Thymus (tissue), 11 donors: ENCODE measurements at regions not wholly inside any gene's neighbourhood (a gene's known extent, or its start where the extent isn't known, plus 50 kb on each side); places are given as distances from the start of the nearest gene placed in this dataset.

ENCODE experiments used
- DNase-seq, 9 donors: peaks; one replicate each; pipeline ENCODE4 v3.0.0-alpha.2; 2013; ENCODE audit warnings: low spot score in 9 of 9, low read depth in 6 of 9, missing footprints in 1 of 9
- H3K27ac ChIP-seq, 2 donors: one replicate each; pipeline ENCODE4 v1.5.1; 2013; ENCODE audit warnings: control low read depth in 1 of 2, low read depth in 1 of 2, low read length in 1 of 2, mild to moderate bottlenecking in 1 of 2, moderate library complexity in 1 of 2
- H3K27me3 ChIP-seq, 2 donors: one replicate each; pipeline ENCODE4 v1.5.1; 2013; ENCODE audit warnings: low read length in 1 of 2; ENCODE audit not compliant: control insufficient read depth in 2 of 2, insufficient read depth in 1 of 2
- H3K36me3 ChIP-seq, 2 donors: one replicate each; pipeline ENCODE4 v1.5.1; 2013; ENCODE audit warnings: low read length in 1 of 2, mild to moderate bottlenecking in 1 of 2, moderate library complexity in 1 of 2; ENCODE audit not compliant: control insufficient read depth in 2 of 2, insufficient read depth in 2 of 2
- H3K4me1 ChIP-seq, 2 donors: one replicate each; pipeline ENCODE4 v1.5.1; 2013; ENCODE audit warnings: low read length in 2 of 2; ENCODE audit not compliant: control insufficient read depth in 2 of 2, insufficient read depth in 2 of 2
- H3K4me3 ChIP-seq, 2 donors: one replicate each; pipeline ENCODE4 v1.5.1; 2013; ENCODE audit warnings: low read length in 2 of 2, control low read depth in 1 of 2, mild to moderate bottlenecking in 1 of 2
- H3K9me3 ChIP-seq, 2 donors: one replicate each; pipeline ENCODE4 v1.5.1; 2013; ENCODE audit warnings: low read length in 1 of 2, mild to moderate bottlenecking in 1 of 2; ENCODE audit not compliant: control insufficient read depth in 2 of 2, insufficient read depth in 1 of 2
- WGBS: extraction: QIAGEN DNeasy Blood & Tissue Kit; methylation state at CpG from one replicate; pipeline ENCODE4 v1.1.7; 2013; 5-methylcytosine and 5-hydroxymethylcytosine counted together
- donor health status: healthy.

DNA sequence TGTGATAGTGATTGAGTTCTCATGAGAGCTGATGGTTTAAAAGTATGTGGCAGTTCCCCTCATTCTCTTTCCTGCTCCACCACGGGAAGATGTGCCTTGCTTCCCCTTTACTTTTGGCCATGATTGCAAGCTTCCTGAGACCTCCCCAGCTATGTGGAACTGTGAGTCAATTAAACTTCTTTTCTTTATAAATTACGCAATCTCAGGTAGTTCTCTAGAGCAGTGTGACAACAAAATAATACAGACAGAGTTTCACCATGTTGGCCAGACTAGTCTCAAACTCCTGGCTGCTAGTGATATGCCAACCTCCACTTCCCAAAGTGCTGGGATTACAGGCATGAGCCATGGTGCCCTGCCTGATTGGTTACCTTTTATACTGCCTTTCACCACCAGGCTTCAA, 755.2 kb downstream of the METTL15 start:
- DNase-seq = no peak
- WGBS = 53% methylated on average over 2 of the region's 2 CpGs
- no peaks in the 10 kb centered on the region for H3K4me1 ChIP-seq
- no peak overlapping the region for H3K4me3 ChIP-seq
- H3K9me3 ChIP-seq = no peaks in the 10 kb centered on the region
- H3K36me3 ChIP-seq = no peaks in the 10 kb centered on the region
- H3K27me3 ChIP-seq = no peaks in the 10 kb centered on the region
- H3K27ac ChIP-seq = no peak overlapping the region

DNA sequence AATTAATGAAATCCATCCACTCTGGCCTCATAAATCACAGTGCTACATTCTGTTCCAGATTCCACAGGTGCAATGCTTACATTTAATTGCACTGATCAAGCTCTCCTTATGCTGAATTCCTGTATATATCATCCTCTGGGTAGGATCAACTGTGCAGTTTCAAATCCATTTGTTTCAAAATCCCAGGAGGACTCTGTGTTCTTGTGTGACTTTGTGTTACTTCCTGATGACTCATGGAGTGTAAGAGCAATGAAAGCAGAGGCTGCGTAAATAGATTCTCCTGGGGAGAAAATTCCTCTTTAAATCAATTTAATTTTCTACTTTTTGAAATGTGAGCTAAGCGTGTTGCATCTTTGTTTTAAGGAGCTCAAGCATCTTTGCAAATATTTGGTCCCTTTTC, 752.7 kb downstream of the METTL15 start:
- no peak overlapping the region for H3K4me3 ChIP-seq
- DNase-seq = no peak
- no peaks in the 10 kb centered on the region for H3K4me1 ChIP-seq
- H3K36me3 ChIP-seq = no peaks in the 10 kb centered on the region
- WGBS = 48% methylated on average over 2 of the region's 2 CpGs
- no peaks in the 10 kb centered on the region for H3K27me3 ChIP-seq
- H3K27ac ChIP-seq = no peak overlapping the region
- peaks cover 0 to 7% of the 10 kb centered on the region in 2 donors for H3K9me3 ChIP-seq

DNA sequence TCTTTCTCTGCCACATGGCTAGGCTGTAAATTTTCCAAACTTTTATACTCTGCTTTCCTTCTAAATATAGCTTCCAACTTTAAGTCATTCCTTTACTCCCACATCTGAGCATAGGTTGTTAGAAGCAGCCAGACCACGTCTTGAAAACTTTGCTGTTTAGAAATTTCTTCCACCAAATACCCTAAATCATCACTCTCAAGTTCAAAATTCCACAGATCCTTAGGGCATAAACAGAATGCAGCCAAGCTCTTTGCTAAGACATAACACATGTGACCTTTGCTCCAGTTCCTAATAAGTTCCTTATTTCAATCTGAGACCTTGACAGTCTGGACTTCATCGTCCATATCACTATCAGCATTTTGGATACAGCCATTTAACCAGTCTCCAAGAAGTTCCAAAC, 749.9 kb downstream of the METTL15 start:
- WGBS = 88% methylated on average over 2 of the region's 2 CpGs
- H3K36me3 ChIP-seq = no peaks in the 10 kb centered on the region
- H3K27me3 ChIP-seq = no peaks in the 10 kb centered on the region
- H3K4me3 ChIP-seq = no peak overlapping the region
- no peak overlapping the region for H3K27ac ChIP-seq
- no peak for DNase-seq
- H3K9me3 ChIP-seq = peaks cover 0 to 7% of the 10 kb centered on the region in 2 donors
- no peaks in the 10 kb centered on the region for H3K4me1 ChIP-seq

DNA sequence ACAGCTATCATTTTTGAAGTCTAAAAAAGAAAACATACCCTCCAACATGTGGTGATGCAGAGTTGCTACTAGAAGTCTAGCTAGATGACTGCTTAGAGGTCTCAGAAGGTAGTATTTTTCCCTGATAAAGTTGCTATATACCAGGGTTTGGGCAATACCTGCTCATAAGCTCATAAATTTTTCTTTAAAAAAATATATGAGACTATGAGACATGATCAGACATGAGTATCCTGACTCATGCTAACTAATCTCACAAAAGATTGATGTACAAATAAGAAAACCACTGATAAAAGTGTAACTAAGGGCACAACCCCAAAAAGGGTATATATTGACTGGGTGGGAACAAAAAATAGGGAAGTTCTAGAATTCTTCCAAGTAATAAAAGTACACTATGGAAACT, 740.9 kb downstream of the METTL15 start:
- no peaks in the 10 kb centered on the region for H3K4me1 ChIP-seq
- H3K9me3 ChIP-seq = no peaks in the 10 kb centered on the region
- no peaks in the 10 kb centered on the region for H3K27me3 ChIP-seq
- no peak for DNase-seq
- H3K36me3 ChIP-seq = no peaks in the 10 kb centered on the region
- no peak overlapping the region for H3K27ac ChIP-seq
- no peak overlapping the region for H3K4me3 ChIP-seq

DNA sequence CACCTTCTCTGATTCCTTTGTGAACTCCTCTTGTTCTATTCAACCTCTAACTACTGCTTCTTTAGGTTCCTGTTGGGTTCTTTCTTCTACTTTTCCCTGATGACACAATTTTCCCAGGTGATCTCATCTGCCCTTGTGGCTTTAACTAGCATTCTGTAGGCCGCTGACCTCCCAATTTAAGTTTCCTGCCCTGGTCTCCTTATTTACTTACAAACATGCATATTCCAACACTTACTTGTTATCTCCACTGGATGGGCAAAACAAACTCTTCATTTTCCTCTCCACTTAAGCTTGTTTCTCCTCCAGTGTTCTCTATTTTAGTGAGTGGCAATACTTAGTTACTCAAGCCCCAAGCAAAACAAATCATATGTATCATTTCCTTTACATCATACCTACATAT, 734.5 kb downstream of the METTL15 start:
- no peaks in the 10 kb centered on the region for H3K27me3 ChIP-seq
- no peaks in the 10 kb centered on the region for H3K9me3 ChIP-seq
- 64% methylated on average over 1 of the region's 1 CpG for WGBS
- no peaks in the 10 kb centered on the region for H3K4me1 ChIP-seq
- no peak overlapping the region for H3K4me3 ChIP-seq
- no peak overlapping the region for H3K27ac ChIP-seq
- no peaks in the 10 kb centered on the region for H3K36me3 ChIP-seq
- DNase-seq = no peak

DNA sequence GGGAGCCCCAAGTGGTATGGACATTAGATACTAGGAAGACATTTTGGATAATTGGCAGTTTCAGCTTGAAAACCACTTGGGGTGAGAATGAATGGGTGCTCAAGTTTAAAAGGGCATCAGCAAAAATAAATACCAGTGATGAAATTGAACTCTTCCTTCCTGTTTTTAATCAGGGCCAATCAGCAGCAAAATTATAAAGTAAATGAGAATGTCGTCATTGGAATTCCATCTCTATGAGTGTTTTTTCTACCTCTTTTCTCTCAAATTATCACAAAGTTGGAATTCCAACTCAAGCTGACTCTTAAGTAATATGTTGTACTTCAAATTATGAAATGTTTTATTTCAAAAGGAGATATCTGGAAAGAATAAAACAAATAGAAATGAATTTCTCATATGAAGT, 730.6 kb downstream of the METTL15 start:
- WGBS = 86% methylated on average over 1 of the region's 1 CpG
- Histone ChIP-seq H3K27me3 (no peaks in the 10 kb centered on the region), H3K4me1 (no peaks in the 10 kb centered on the region), H3K4me3 (no peak overlapping the region), H3K27ac (no peak overlapping the region), H3K9me3 (no peaks in the 10 kb centered on the region), H3K36me3 (no peaks in the 10 kb centered on the region)
- no peak for DNase-seq

DNA sequence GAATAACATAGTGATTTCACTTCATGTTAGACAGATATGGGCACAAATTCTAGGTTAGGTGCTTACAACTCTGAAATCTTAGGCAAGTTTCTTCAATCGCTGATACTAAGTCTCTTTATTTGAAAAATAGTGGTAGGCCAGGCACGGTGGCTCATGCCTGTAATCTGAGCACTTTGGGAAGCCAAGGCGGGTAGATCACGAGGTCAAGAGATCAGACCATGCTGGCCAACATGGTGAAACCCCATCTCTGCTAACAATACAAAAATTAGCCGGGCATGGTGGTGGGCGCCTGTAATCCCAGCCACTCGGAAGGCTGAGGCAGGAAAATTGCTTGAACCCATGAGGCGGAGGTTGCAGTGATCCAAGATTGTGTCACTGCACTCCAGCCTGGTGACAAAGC, 729.4 kb downstream of the METTL15 start:
- H3K4me1 ChIP-seq = no peaks in the 10 kb centered on the region
- no peaks in the 10 kb centered on the region for H3K9me3 ChIP-seq
- 86% methylated on average over 8 of the region's 8 CpGs for WGBS
- no peaks in the 10 kb centered on the region for H3K36me3 ChIP-seq
- no peak for DNase-seq
- H3K27ac ChIP-seq = no peak overlapping the region
- H3K27me3 ChIP-seq = no peaks in the 10 kb centered on the region
- no peak overlapping the region for H3K4me3 ChIP-seq

DNA sequence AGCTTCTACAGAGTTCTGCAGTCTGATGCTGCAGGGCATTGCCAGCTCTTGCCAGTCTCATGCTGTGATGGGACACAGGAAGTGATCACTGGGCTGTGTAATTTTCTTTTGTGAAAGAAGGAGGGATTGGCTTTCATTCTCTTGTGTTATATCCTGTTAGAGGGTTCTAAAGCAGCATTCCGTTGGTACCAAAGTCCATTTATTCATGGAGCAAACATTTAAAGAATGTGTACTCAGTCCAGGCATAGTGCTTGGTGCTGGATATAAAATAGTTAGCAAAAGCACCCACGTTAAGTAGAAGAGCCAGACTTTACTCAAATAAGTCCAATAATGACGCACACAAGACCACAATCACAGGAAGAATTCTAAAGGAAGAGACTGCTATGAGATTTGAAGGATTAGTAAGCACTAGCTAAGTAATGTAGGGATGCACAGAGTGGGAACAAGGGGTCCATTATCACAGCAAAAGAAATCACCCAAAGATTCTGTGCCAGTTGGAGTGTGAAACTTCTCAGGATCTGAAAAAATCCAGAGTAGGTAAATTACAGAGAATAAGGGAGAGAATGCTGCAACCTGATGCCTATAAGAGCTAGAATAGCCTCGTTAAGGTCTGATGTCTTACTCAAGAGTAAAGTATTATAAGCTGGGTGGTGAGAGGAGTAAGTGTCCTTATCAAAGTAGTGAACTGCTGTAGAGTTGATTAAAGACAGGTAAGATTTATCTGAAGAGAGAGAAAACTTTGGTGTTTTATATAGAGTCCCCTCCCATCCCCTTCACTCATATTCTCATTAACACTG, 728.3 kb downstream of the METTL15 start:
- Histone ChIP-seq H3K27me3 (no peaks in the 10 kb centered on the region), H3K4me1 (no peaks in the 10 kb centered on the region), H3K4me3 (no peak overlapping the region), H3K9me3 (no peaks in the 10 kb centered on the region), H3K36me3 (no peaks in the 10 kb centered on the region), H3K27ac (no peak overlapping the region)
- 69% methylated on average over 4 of the region's 4 CpGs for WGBS
- no peak for DNase-seq

DNA sequence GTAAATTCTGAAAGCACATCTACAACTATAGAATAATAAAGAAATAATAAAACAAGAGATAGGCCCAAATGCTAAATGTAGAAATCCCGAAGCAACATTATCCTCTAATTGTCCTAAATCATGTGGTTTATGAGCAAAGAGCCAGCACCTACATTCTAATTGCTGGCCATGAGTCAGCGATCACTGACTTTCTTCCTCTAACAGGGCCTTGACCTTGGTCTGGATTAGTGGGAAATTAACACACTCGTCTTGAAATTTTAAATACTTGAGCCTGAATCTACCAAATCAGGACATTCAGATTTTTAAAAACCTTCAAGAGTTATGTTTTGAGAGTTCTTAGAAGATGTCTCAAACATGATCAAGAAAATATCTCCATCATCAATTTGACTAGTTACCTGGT, 727.6 kb downstream of the METTL15 start:
- DNase-seq = no peak
- Histone ChIP-seq H3K9me3 (no peaks in the 10 kb centered on the region), H3K36me3 (no peaks in the 10 kb centered on the region), H3K27ac (no peak overlapping the region), H3K4me3 (no peak overlapping the region), H3K27me3 (no peaks in the 10 kb centered on the region), H3K4me1 (no peaks in the 10 kb centered on the region)
- WGBS = 93% methylated on average over 3 of the region's 3 CpGs
